Neural progenitor cell (in vitro differentiated cells): ENCODE measurements at regions not wholly inside any gene's neighbourhood (a gene's known extent, or its start where the extent isn't known, plus 50 kb on each side); places are given as distances from the start of the nearest gene placed in this dataset.

ENCODE experiments used
- DNase-seq: peaks from one replicate; pipeline ENCODE4 v3.0.0-alpha.2; 2016; ENCODE audit warnings: low spot score
- H2AFZ ChIP-seq: fragments of 200-600 bp; sonication (generic); replicated peaks from 2 replicates; pipeline ENCODE4 v1.6.1; 2016; ENCODE audit warnings: antibody characterized with exemption
- H3F3A ChIP-seq: fragments of 200-600 bp; sonication (generic); 2 replicates; pipeline ENCODE4 v1.6.1; 2016; ENCODE audit warnings: antibody characterized with exemption, low read depth
- H3K27ac ChIP-seq: fragments of 200-600 bp; sonication (generic); 2 replicates; pipeline ENCODE4 v1.5.1; 2016; ENCODE audit warnings: mild to moderate bottlenecking
- H3K27me3 ChIP-seq: fragments of 200-600 bp; sonication (generic); 2 replicates; pipeline ENCODE4 v1.6.1; 2016; ENCODE audit warnings: mild to moderate bottlenecking, moderate library complexity
- H3K36me3 ChIP-seq: fragments of 200-600 bp; sonication (generic); 2 replicates; pipeline ENCODE4 v1.5.1; 2016
- H3K4me1 ChIP-seq: fragments of 200-600 bp; sonication (generic); 2 replicates; pipeline ENCODE4 v1.6.1; 2016; ENCODE audit warnings: mixed run types
- H3K4me2 ChIP-seq: fragments of 200-600 bp; sonication (generic); 2 replicates; pipeline ENCODE4 v1.6.1; 2016
- H3K4me3 ChIP-seq: fragments of 200-600 bp; sonication (generic); 2 replicates; pipeline ENCODE4 v1.5.1; 2016
- H3K79me2 ChIP-seq: fragments of 200-600 bp; sonication (generic); 2 replicates; pipeline ENCODE4 v1.6.1; 2016; ENCODE audit warnings: low read depth
- H3K9ac ChIP-seq: fragments of 200-600 bp; sonication (generic); 2 replicates; pipeline ENCODE4 v1.6.1; 2016
- H3K9me3 ChIP-seq: fragments of 200-600 bp; sonication (generic); 2 replicates; pipeline ENCODE4 v1.5.1; 2016; ENCODE audit warnings: low read depth
- H4K20me1 ChIP-seq: fragments of 200-600 bp; sonication (generic); 2 replicates; pipeline ENCODE4 v1.6.1; 2016; ENCODE audit warnings: low read depth
- H3K27ac Mint-ChIP-seq: 3 replicates; pipeline ENCODE4 v1.8.0; 2021; ENCODE audit warnings: mixed read lengths
- H3K27me3 Mint-ChIP-seq: 2 replicates; pipeline ENCODE4 v1.8.0; 2022; ENCODE audit warnings: low read depth, mild to moderate bottlenecking, inconsistent platforms, moderate library complexity, mixed read lengths; ENCODE audit not compliant: insufficient read depth
- H3K36me3 Mint-ChIP-seq: 3 replicates; pipeline ENCODE4 v1.8.0; 2021; ENCODE audit warnings: mixed read lengths
- H3K4me1 Mint-ChIP-seq: 3 replicates; pipeline ENCODE4 v1.8.0; 2021; ENCODE audit warnings: mixed read lengths
- H3K4me3 Mint-ChIP-seq: 3 replicates; pipeline ENCODE4 v1.8.0; 2021; ENCODE audit warnings: mild to moderate bottlenecking, moderate library complexity, mixed read lengths
- H3K9me3 Mint-ChIP-seq: 3 replicates; pipeline ENCODE4 v1.8.0; 2020; ENCODE audit warnings: mixed read lengths
- CTCF ChIP-seq: fragments of 200-600 bp; sonication (generic); IDR thresholded peaks from 2 replicates; pipeline ENCODE4 v1.5.1; 2017; ENCODE audit warnings: antibody characterized with exemption, mild to moderate bottlenecking
- EZH2 ChIP-seq: fragments of 200-600 bp; sonication (generic); IDR thresholded peaks from 2 replicates; pipeline ENCODE4 v1.6.1; 2017; ENCODE audit warnings: antibody characterized with exemption, mild to moderate bottlenecking, moderate library complexity
- EZH2phosphoT487 ChIP-seq: fragments of 200-600 bp; sonication (generic); IDR thresholded peaks from 2 replicates; pipeline ENCODE4 v1.6.1; 2017; ENCODE audit warnings: antibody characterized with exemption

GRCh38 chr10:78283069-78283682, 249.5 kb downstream of the RPS24 start:
- H3K4me1 Mint-ChIP-seq, result peaks cover 71% of the 10 kb centered on the region
- Histone ChIP-seq H3K9me3 (no peaks in the 10 kb centered on the region), H3K9ac (no peak overlapping the region), H3K4me1 (peaks cover 32% of the 10 kb centered on the region), H3K4me2 (peak overlapping the region; percentile 33), H3K27me3 (no peaks in the 10 kb centered on the region), H3K79me2 (no peaks in the 10 kb centered on the region), H3K27ac (no peak overlapping the region), H4K20me1 (no peaks in the 10 kb centered on the region), H2AFZ (no peak overlapping the region), H3F3A (peaks cover 17% of the 10 kb centered on the region), H3K4me3 (no peak overlapping the region), H3K36me3 (no peaks in the 10 kb centered on the region)
- no peaks in the 10 kb centered on the region for H3K9me3 Mint-ChIP-seq
- peak; percentile 8 for TF ChIP-seq CTCF
- no peak for TF ChIP-seq EZH2
- H3K27me3 Mint-ChIP-seq, result peaks cover 7% of the 10 kb centered on the region
- H3K4me3 Mint-ChIP-seq, result peak overlapping the region; percentile 4
- no peaks in the 10 kb centered on the region for H3K36me3 Mint-ChIP-seq
- H3K27ac Mint-ChIP-seq, result peak overlapping the region; percentile 85
- DNase-seq, result peak; percentile 77

- no peaks in the 10 kb centered on the region for H3K9me3 Mint-ChIP-seq
- H3K27me3 Mint-ChIP-seq, result peaks cover 13% of the 10 kb centered on the region
- H3K27ac Mint-ChIP-seq, result peak overlapping the region; percentile 26
Measured at GRCh38 chr10:78284381-78284780, 250.7 kb downstream of the RPS24 start.

GRCh38 chr10:78285226-78285625, 251.6 kb downstream of the RPS24 start:
- H3K4me2 ChIP-seq, result no peak overlapping the region
- H3K4me3 ChIP-seq, result no peak overlapping the region
- no peak overlapping the region for H3K9ac ChIP-seq
- no peaks in the 10 kb centered on the region for H4K20me1 ChIP-seq
- no peak for DNase-seq
- H3K4me1 Mint-ChIP-seq, result peaks cover 63% of the 10 kb centered on the region
- peaks cover 32% of the 10 kb centered on the region for H3K4me1 ChIP-seq
- H3F3A ChIP-seq, result peaks cover 17% of the 10 kb centered on the region
- no peaks in the 10 kb centered on the region for H3K79me2 ChIP-seq
- H3K36me3 ChIP-seq, result no peaks in the 10 kb centered on the region
- no peaks in the 10 kb centered on the region for H3K9me3 ChIP-seq
- no peak overlapping the region for H3K4me3 Mint-ChIP-seq
- no peaks in the 10 kb centered on the region for H3K9me3 Mint-ChIP-seq
- H3K36me3 Mint-ChIP-seq, result no peaks in the 10 kb centered on the region
- no peaks in the 10 kb centered on the region for H3K27me3 ChIP-seq
- H3K27me3 Mint-ChIP-seq, result peaks cover 16% of the 10 kb centered on the region
- TF ChIP-seq EZH2phosphoT487 (no peak), CTCF (no peak), EZH2 (no peak)
- no peak overlapping the region for H3K27ac Mint-ChIP-seq
- no peak overlapping the region for H2AFZ ChIP-seq
- H3K27ac ChIP-seq, result no peak overlapping the region

More at GRCh38 chr10:78284381-78284780, 250.7 kb downstream of the RPS24 start:
- Histone ChIP-seq H3F3A (peaks cover 17% of the 10 kb centered on the region), H2AFZ (no peak overlapping the region), H3K27ac (no peak overlapping the region), H3K4me1 (peaks cover 32% of the 10 kb centered on the region), H3K27me3 (no peaks in the 10 kb centered on the region), H3K79me2 (no peaks in the 10 kb centered on the region), H4K20me1 (no peaks in the 10 kb centered on the region), H3K4me3 (no peak overlapping the region), H3K36me3 (no peaks in the 10 kb centered on the region), H3K4me2 (no peak overlapping the region), H3K9me3 (no peaks in the 10 kb centered on the region), H3K9ac (no peak overlapping the region)
- Mint-ChIP-seq H3K4me3 (no peak overlapping the region), H3K4me1 (peaks cover 66% of the 10 kb centered on the region), H3K36me3 (no peaks in the 10 kb centered on the region)
- no peak for DNase-seq
- TF ChIP-seq EZH2phosphoT487 (no peak), CTCF (no peak), EZH2 (no peak)
